T-helper 1 cell (primary cell): ENCODE measurements at regions not wholly inside any gene's neighbourhood (a gene's known extent, or its start where the extent isn't known, plus 50 kb on each side); places are given as distances from the start of the nearest gene placed in this dataset.

Experiments used
- DNase-seq, 5 donors: peaks; one replicate each; pipeline ENCODE4 v3.0.0-alpha.2; 2012 to 2020

DNA sequence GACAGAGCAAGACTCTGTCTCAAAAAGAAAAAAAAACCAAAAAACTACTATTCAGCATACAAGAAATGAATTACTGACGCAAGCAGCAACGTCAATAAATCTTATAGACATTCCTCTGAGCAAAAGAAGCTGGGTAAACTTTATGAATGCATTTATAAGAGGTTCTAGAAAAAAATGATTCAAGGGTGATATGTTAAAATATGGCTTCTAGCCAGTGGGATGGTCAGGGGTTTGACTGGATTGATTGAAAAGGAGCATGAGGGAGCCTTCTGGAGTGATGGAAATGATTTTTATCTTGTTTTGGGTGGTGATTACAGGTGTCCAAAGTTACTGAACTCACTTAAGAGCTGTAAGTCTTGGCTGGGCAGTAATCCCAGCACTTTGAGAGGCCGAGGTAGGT, 64.9 kb upstream of the SALL4 start:
- no peak for DNase-seq

DNA sequence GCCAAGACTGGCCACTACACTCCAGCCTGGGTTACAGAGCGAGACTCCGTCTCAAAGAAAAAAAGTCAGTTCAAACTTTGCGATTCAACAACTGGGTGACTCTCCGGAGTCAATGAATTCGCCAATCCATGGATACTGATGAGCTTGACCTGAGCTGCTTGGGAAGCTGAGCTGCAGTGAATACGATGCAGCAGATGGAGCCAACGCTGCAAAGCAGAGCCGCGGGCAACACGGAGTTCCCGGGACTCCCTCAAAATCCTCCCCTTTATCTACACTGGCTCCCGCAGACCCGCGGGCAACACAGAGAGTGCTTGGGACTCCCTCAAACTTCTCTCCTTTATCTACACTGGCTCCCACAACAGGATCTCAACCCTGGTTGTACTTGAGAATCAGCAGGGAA, 62.6 kb upstream of the SALL4 start:
- DNase-seq: no peak

GRCh38 chr20:51862796-51863195, 60.5 kb upstream of the SALL4 start:
- no peak for DNase-seq

DNA sequence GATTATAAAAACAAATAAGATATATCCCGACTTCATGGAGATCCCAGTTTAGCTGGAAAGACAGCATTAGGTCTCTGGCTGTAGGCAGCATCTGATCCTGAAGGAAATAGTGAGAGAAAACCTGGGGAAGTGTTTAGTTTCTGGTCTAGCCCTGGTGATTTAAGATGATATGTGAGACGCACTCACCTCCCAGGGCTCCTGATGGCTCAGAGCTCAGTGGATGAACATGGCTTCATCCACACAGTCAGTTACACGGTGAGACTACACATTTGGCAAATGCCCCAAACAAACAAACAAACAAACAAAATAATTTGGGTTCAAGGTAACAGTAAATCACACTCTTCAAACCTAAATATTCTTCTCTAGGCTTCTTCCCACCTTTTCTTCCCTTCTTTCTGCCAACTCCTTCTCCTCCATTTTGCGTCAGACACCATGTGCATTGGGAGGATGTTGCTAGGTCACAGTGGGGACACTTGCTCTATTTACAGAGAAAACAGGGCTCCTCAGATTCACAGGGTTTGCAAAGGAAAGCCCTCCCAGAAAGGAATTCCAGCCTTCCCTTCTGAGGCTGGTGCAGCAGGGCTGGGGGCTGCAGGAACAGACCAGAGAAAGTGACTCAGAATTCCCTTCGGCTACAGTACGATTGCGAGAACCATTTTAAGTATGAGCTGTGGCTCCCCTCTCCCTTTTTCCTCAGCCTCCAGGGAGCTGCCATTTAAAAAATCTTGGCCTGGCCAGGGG, 59.6 kb upstream of the SALL4 start:
- no peak for DNase-seq

GRCh38 chr20:51860111-51860882, 58.0 kb upstream of the SALL4 start:
- no peak for DNase-seq

- DNase-seq: no peak
Observed at GRCh38 chr20:51856432-51856831, 54.1 kb upstream of the SALL4 start.

DNA sequence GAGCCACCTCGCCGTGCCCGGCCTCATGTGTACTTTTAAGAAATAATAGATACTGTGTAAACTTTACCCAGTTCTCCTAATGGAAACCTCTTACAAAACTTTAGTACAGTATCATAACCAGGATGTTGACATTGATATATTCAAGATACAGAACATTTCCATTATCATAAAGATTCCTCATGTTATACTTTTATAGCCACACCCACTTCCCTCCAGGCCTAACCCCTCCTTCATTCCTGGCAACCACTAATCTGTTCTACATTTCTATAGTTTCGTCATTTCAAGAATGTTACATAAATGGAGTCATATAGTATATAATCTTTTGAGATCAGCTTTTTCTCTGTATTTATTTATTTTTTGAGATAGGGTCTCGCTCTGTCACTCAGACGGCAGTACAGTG, 52.6 kb upstream of the SALL4 start:
- DNase-seq: no peak
